GM12873 (cell line): ENCODE measurements at regions not wholly inside any gene's neighbourhood (a gene's known extent, or its start where the extent isn't known, plus 50 kb on each side); places are given as distances from the start of the nearest gene placed in this dataset.

ENCODE experiments used
- TF ChIP-seq, protein P1 (sequence below): IDR thresholded peaks from 2 replicates; pipeline ENCODE4 v1.5.1; 2012; ENCODE audit warnings: low read depth, mild to moderate bottlenecking, moderate library complexity, low read length, control low read depth; ENCODE audit not compliant: insufficient read depth; ENCODE audit errors: missing control alignments

GRCh38 chr12:11980115-11980514, 90.6 kb upstream of the BCL2L14 start:
- TF ChIP-seq, protein P1, sequence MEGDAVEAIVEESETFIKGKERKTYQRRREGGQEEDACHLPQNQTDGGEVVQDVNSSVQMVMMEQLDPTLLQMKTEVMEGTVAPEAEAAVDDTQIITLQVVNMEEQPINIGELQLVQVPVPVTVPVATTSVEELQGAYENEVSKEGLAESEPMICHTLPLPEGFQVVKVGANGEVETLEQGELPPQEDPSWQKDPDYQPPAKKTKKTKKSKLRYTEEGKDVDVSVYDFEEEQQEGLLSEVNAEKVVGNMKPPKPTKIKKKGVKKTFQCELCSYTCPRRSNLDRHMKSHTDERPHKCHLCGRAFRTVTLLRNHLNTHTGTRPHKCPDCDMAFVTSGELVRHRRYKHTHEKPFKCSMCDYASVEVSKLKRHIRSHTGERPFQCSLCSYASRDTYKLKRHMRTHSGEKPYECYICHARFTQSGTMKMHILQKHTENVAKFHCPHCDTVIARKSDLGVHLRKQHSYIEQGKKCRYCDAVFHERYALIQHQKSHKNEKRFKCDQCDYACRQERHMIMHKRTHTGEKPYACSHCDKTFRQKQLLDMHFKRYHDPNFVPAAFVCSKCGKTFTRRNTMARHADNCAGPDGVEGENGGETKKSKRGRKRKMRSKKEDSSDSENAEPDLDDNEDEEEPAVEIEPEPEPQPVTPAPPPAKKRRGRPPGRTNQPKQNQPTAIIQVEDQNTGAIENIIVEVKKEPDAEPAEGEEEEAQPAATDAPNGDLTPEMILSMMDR: no peak

- TF ChIP-seq, protein P1: no peak
Observed at GRCh38 chr12:11981121-11981733, 89.5 kb upstream of the BCL2L14 start.

- TF ChIP-seq, protein P1: no peak
Observed at GRCh38 chr12:11984417-11984816, 86.3 kb upstream of the BCL2L14 start.

DNA sequence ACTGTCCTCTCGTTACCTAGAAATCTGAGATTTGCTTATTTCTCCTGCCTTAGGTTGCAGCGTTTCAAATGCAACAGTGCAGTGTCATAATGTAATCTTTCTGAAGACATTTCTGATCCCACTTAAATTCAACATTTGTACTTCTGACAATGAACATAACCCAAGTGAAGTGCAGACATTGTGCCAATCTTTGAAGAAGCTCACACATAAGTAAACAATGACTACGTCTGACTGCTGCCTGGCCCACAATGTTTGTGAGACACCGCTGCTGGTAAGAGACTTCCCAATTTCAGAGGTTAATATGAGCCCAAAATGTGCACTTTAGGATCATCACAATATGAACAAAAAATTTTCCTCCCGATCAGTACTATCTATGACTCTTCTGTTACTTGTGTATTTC, 84.6 kb upstream of the BCL2L14 start:
- TF ChIP-seq, protein P1: no peak

- TF ChIP-seq, protein P1: no peak
Observed at GRCh38 chr12:11987901-11988300, 82.8 kb upstream of the BCL2L14 start.

- TF ChIP-seq, protein P1: no peak
Observed at GRCh38 chr12:11991604-11992003, 79.1 kb upstream of the BCL2L14 start.

DNA sequence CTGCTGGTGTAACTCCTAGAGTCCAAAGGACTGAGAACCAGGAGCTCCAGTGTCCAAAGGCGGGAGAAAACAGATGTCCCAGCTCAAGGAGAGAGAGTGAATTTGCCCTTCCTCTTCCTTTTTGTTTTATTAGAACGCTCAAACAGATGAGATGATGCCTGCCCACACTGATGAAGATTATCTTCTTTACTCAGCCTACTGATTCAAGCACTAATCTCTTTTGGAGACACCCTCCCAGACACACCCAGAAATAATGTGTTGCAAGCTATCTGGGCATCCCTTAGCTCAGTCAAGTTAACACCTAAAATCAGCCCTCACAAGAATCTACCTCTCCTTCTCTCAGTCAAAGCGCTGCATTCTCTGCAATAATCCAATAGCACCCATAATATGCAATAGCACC, 78.2 kb upstream of the BCL2L14 start:
- TF ChIP-seq, protein P1: no peak
